Fibroblast of skin of right biceps (primary cell): ENCODE measurements at regions not wholly inside any gene's neighbourhood (a gene's known extent, or its start where the extent isn't known, plus 50 kb on each side); places are given as distances from the start of the nearest gene placed in this dataset.

ENCODE experiments used
- DNase-seq: peaks from one replicate; pipeline ENCODE4 v3.0.0-alpha.2; 2013

- peak; percentile 49 for DNase-seq
Measured at GRCh38 chr1:80448081-80448480, 1352.7 kb upstream of the ADGRL2 start.

GRCh38 chr1:80447526-80447925 is 1353.2 kb upstream of the ADGRL2 start:
- DNase-seq: no peak

- DNase-seq: peak; percentile 20
Measured at GRCh38 chr1:80445033-80445432, 1355.7 kb upstream of the ADGRL2 start.

GRCh38 chr1:80444171-80444570 is 1356.6 kb upstream of the ADGRL2 start:
- no peak for DNase-seq

GRCh38 chr1:80441664-80442063 is 1359.1 kb upstream of the ADGRL2 start:
- DNase-seq: no peak

GRCh38 chr1:80436851-80437250 is 1363.9 kb upstream of the ADGRL2 start:
- DNase-seq: no peak

- DNase-seq: no peak
Measured at GRCh38 chr1:80427881-80428280, 1372.9 kb upstream of the ADGRL2 start.

- DNase-seq: no peak
Measured at GRCh38 chr1:80424249-80424648, 1376.5 kb upstream of the ADGRL2 start.

GRCh38 chr1:80418134-80418533 is 1382.6 kb upstream of the ADGRL2 start:
- DNase-seq: no peak

GRCh38 chr1:80417671-80418070 is 1383.1 kb upstream of the ADGRL2 start:
- DNase-seq: peak; percentile 83

GRCh38 chr1:80413969-80414368 is 1386.8 kb upstream of the ADGRL2 start:
- DNase-seq: no peak

- DNase-seq: no peak
Measured at GRCh38 chr1:80410233-80410632, 1390.5 kb upstream of the ADGRL2 start.

- DNase-seq: no peak
Measured at GRCh38 chr1:80403471-80403893, 1397.0 kb upstream of the ADGRL4 start.

GRCh38 chr1:80402625-80403024 is 1396.1 kb upstream of the ADGRL4 start:
- DNase-seq: no peak

- no peak for DNase-seq
Measured at GRCh38 chr1:80401757-80402156, 1395.2 kb upstream of the ADGRL4 start.

- no peak for DNase-seq
Measured at GRCh38 chr1:80392529-80392928, 1386.0 kb upstream of the ADGRL4 start.

GRCh38 chr1:80385650-80386049 is 1379.1 kb upstream of the ADGRL4 start:
- DNase-seq: no peak

- no peak for DNase-seq
Measured at GRCh38 chr1:80384959-80385358, 1378.4 kb upstream of the ADGRL4 start.

- peak; percentile 30 for DNase-seq
Measured at GRCh38 chr1:80384083-80384830, 1377.7 kb upstream of the ADGRL4 start.

- peak; percentile 90 for DNase-seq
Measured at GRCh38 chr1:80375662-80376061, 1369.1 kb upstream of the ADGRL4 start.

- no peak for DNase-seq
Measured at GRCh38 chr1:80375109-80375508, 1368.6 kb upstream of the ADGRL4 start.

- no peak for DNase-seq
Measured at GRCh38 chr1:80369780-80370179, 1363.2 kb upstream of the ADGRL4 start.

GRCh38 chr1:80367058-80367457 is 1360.5 kb upstream of the ADGRL4 start:
- no peak for DNase-seq

- no peak for DNase-seq
Measured at GRCh38 chr1:80365359-80366021, 1359.0 kb upstream of the ADGRL4 start.
